Esophagus muscularis mucosa (tissue), 4 donors: ENCODE measurements at regions not wholly inside any gene's neighbourhood (a gene's known extent, or its start where the extent isn't known, plus 50 kb on each side); places are given as distances from the start of the nearest gene placed in this dataset.

Source experiments
- DNase-seq: peaks from one replicate; pipeline ENCODE4 v3.0.0-alpha.2; 2017; ENCODE audit errors: extremely low spot score
- H3K27ac ChIP-seq, 4 donors: fragments of 200-600 bp; sonication (generic); replicated peaks in 1 of 4; 1 replicate in 3 of 4; 2 replicates in 1 of 4; pipeline ENCODE4 v1.5.1; 2016 to 2019; ENCODE audit warnings: mild to moderate bottlenecking in 1 of 4
- H3K27me3 ChIP-seq, 4 donors: fragments of 200-600 bp; sonication (generic); one replicate each; pipeline versions ENCODE4 v1.5.1 to v1.6.0; 2016 to 2019
- H3K36me3 ChIP-seq, 4 donors: fragments of 200-600 bp; sonication (generic); one replicate each; pipeline ENCODE4 v1.5.1; 2016 to 2019
- H3K4me1 ChIP-seq, 4 donors: fragments of 200-600 bp; sonication (generic); one replicate each; pipeline ENCODE4 v1.5.1; 2016 to 2019
- H3K4me3 ChIP-seq, 4 donors: fragments of 200-600 bp; sonication (generic); 1 replicate in 2 of 4; 2 replicates in 2 of 4; pipeline ENCODE4 v1.5.1; 2016 to 2019; ENCODE audit warnings: mild to moderate bottlenecking in 4 of 4, moderate library complexity in 1 of 4
- H3K9me3 ChIP-seq, 4 donors: fragments of 200-600 bp; sonication (generic); 1 replicate in 3 of 4; 2 replicates in 1 of 4; pipeline ENCODE4 v1.5.1; 2016 to 2019
- EP300 ChIP-seq: sonication (generic); formaldehyde crosslinking; IDR thresholded peaks from one replicate; pipeline ENCODE4 v1.6.1; 2017; ENCODE audit warnings: antibody characterized with exemption
- POLR2A ChIP-seq: fragments of 450-650 bp; IDR thresholded peaks from one replicate; pipeline ENCODE4 v1.6.1; 2017; ENCODE audit warnings: antibody characterized with exemption, moderate library complexity, mild to moderate bottlenecking, low read depth
- POLR2AphosphoS5 ChIP-seq, 2 donors: sonication (generic); formaldehyde crosslinking; IDR thresholded peaks; one replicate each; pipeline ENCODE4 v1.6.1; 2017; ENCODE audit warnings: antibody characterized with exemption in 2 of 2
- WGBS: methylation state at CpG from one replicate; pipeline ENCODE4 v1.1.5; 2018; 5-methylcytosine and 5-hydroxymethylcytosine counted together
- intact Hi-C: fragments of 100-400 bp; cut with DNase I; formaldehyde crosslinking; loops from one replicate; pipeline ENCODE4 v1.15.1; 2023
- TF ChIP-seq, protein P1 (sequence below), 3 experiments: fragments of 200-600 bp in 2 of 3; fragments of 450-650 bp in 1 of 3; sonication (generic) in 2 of 3; IDR thresholded peaks; one replicate each; pipeline ENCODE4 v1.5.1; 2017 to 2019; ENCODE audit warnings: antibody characterized with exemption in 3 of 3, mild to moderate bottlenecking in 2 of 3, moderate library complexity in 1 of 3

DNA sequence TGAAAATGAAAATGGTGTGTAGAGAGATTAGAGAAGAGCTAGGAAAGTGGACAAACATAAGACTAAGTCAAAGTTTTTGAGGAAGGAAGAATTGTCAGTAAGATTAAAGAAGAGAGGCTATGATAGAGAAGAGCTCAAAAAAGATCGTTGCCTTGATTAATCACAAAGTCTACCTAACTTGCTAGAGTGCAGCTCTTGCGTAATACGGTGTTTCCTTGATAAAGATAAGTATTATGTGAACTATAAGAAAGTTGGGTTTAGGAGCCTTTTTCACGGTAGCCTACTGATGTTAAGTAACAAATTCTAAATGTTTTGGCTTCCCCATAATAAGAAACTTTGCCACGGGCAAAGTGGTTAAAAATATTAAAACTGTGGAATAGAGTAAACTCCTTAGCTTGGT is 226.4 kb upstream of the NRXN1 start:
- no peaks in the 10 kb centered on the region for H3K27me3 ChIP-seq
- peaks cover 0 to 1% (median 0%) of the 10 kb centered on the region in 4 donors for H3K9me3 ChIP-seq
- H3K36me3 ChIP-seq: no peaks in the 10 kb centered on the region
- no peak overlapping the region for H3K27ac ChIP-seq
- no peak overlapping the region for H3K4me3 ChIP-seq
- TF ChIP-seq POLR2AphosphoS5 (IDR thresholded peaks at IDR 0.05): no peak
- TF ChIP-seq POLR2A: no peak
- TF ChIP-seq, protein P1, sequence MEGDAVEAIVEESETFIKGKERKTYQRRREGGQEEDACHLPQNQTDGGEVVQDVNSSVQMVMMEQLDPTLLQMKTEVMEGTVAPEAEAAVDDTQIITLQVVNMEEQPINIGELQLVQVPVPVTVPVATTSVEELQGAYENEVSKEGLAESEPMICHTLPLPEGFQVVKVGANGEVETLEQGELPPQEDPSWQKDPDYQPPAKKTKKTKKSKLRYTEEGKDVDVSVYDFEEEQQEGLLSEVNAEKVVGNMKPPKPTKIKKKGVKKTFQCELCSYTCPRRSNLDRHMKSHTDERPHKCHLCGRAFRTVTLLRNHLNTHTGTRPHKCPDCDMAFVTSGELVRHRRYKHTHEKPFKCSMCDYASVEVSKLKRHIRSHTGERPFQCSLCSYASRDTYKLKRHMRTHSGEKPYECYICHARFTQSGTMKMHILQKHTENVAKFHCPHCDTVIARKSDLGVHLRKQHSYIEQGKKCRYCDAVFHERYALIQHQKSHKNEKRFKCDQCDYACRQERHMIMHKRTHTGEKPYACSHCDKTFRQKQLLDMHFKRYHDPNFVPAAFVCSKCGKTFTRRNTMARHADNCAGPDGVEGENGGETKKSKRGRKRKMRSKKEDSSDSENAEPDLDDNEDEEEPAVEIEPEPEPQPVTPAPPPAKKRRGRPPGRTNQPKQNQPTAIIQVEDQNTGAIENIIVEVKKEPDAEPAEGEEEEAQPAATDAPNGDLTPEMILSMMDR (IDR thresholded peaks at IDR 0.05): no peak
- no peak for TF ChIP-seq EP300
- H3K4me1 ChIP-seq: no peaks in the 10 kb centered on the region
- intact Hi-C loops: no loop called here
- 89% methylated on average over 5 of the region's 5 CpGs for WGBS
- no peak for DNase-seq

GRCh38 chr2:51256736-51257135 is 224.8 kb upstream of the NRXN1 start:
- Histone ChIP-seq H3K27ac (no peak overlapping the region), H3K4me1 (no peaks in the 10 kb centered on the region), H3K9me3 (peaks cover 0 to 5% (median 0%) of the 10 kb centered on the region in 4 donors), H3K27me3 (no peaks in the 10 kb centered on the region), H3K4me3 (no peak overlapping the region), H3K36me3 (no peaks in the 10 kb centered on the region)
- TF ChIP-seq POLR2AphosphoS5 (IDR thresholded peaks at IDR 0.05): no peak
- no peak for TF ChIP-seq POLR2A
- TF ChIP-seq, protein P1 (IDR thresholded peaks at IDR 0.05): no peak
- no peak for TF ChIP-seq EP300
- intact Hi-C loops: no loop called here
- 84% methylated on average over 5 of the region's 5 CpGs for WGBS
- no peak for DNase-seq

GRCh38 chr2:51251356-51251755 is 219.4 kb upstream of the NRXN1 start:
- DNase-seq: no peak
- H3K4me3 ChIP-seq: no peak overlapping the region
- H3K36me3 ChIP-seq: no peaks in the 10 kb centered on the region
- H3K4me1 ChIP-seq: no peaks in the 10 kb centered on the region
- intact Hi-C loops: no loop called here
- no peak for TF ChIP-seq POLR2A
- TF ChIP-seq EP300: no peak
- TF ChIP-seq, protein P1 (IDR thresholded peaks at IDR 0.05): no peak
- TF ChIP-seq POLR2AphosphoS5 (IDR thresholded peaks at IDR 0.05): no peak
- WGBS: no CpG with 5 or more reads among the region's 2 CpGs
- H3K9me3 ChIP-seq: peaks cover 0 to 5% (median 0%) of the 10 kb centered on the region in 4 donors
- H3K27me3 ChIP-seq: no peaks in the 10 kb centered on the region
- H3K27ac ChIP-seq: no peak overlapping the region

GRCh38 chr2:51247252-51247805 is 215.4 kb upstream of the NRXN1 start:
- WGBS: 80% methylated on average over 7 of the region's 7 CpGs
- no peak for DNase-seq
- no peaks in the 10 kb centered on the region for H3K9me3 ChIP-seq

More at GRCh38 chr2:51247252-51247805, 215.4 kb upstream of the NRXN1 start:
- Histone ChIP-seq H3K4me1 (no peaks in the 10 kb centered on the region), H3K4me3 (no peak overlapping the region), H3K27me3 (no peaks in the 10 kb centered on the region), H3K27ac (no peak overlapping the region), H3K36me3 (no peaks in the 10 kb centered on the region)
- TF ChIP-seq EP300 (no peak), POLR2AphosphoS5 (IDR thresholded peaks at IDR 0.05) (no peak), POLR2A (no peak)
- TF ChIP-seq, protein P1 (IDR thresholded peaks at IDR 0.05): no peak
- intact Hi-C loops: no loop called here
